ELR (cell line): ENCODE measurements at regions not wholly inside any gene's neighbourhood (a gene's known extent, or its start where the extent isn't known, plus 50 kb on each side); places are given as distances from the start of the nearest gene placed in this dataset.
"Not testable (repeated sequence)": the region's sequence is repeated elsewhere in the genome, so short reads cannot be mapped to it uniquely, and the experiment has no call there.

Experiments
- DNase-seq: peaks from one replicate; pipeline ENCODE4 v3.0.0-alpha.2; 2015; ENCODE audit warnings: low read depth

DNA sequence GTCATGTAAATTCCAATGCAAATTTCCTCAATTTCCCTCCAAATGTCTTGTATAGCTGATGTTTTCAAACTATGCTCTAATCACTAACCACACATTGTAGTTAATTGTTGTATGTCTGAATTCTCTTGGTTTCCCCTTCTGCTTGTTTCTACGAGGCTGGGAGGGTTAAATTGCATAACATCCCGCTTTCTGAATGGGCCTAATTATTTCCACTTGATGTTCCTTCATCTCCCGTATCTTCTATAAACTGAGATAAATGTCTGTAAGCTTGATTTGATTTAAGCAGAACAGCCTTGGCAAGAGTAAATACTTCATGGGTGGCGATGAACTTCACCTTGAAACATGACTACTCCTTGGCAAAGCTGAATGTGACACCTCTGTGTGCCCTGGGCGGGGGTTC, 72.2 kb downstream of the SERINC2 start:
- DNase-seq, result no peak

DNA sequence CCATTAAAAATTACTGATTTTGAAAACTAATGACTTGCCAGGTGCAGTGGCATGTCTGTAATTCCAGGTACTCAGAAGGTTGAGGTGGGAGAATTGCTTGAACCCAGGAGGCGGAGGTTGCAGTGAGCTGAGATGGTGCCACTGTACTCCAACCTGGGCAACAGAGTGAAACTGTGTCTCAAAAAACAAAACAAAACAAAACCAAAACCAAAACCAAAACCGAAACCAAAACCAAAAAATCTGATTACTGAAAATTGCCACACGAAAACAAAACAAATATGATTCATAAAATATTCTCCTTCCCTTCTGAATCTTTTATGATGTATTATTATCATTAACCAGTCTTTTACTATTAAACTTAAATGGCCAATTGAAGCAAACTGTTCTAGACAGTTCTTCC, 74.1 kb downstream of the SERINC2 start:
- no peak for DNase-seq

DNA sequence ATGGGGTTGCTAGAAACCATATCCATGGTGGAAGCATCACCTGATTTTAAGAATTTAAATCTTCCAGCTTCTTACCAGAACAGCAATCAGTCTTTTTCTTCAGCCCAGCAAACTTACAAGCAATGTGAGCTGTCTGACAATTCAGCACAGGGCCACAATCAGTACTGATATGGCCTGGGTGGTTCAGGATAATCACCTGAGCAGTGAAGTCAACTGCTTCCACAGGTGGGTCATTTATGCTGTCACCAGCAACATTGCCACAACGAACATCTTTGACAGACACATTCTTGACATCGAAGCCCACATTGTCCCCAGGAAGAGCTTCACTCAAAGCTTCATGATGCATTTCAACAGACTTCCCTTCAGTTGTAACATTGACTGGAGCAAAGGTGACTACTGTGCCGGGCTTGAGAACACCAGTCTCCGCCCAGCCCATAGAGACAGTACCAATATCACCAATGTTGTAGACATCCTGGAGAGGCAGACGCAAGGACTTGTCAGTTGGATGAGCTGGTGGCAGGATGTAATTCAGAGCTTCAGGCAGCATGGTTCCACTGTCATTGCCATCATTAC, 74.8 kb downstream of the SERINC2 start:
- DNase-seq, result no peak

GRCh38 chr1:31488528-31488927, 75.5 kb downstream of the SERINC2 start:
- DNase-seq, result peak; percentile 17

- DNase-seq, result not testable (repeated sequence)
Measured at GRCh38 chr1:31489575-31489974, 76.6 kb downstream of the SERINC2 start.

- DNase-seq, result not testable (repeated sequence)
Measured at GRCh38 chr1:31490596-31490995, 77.6 kb downstream of the SERINC2 start.

GRCh38 chr1:31495351-31495750, 81.0 kb upstream of the TINAGL1 start:
- not testable (repeated sequence) for DNase-seq

DNA sequence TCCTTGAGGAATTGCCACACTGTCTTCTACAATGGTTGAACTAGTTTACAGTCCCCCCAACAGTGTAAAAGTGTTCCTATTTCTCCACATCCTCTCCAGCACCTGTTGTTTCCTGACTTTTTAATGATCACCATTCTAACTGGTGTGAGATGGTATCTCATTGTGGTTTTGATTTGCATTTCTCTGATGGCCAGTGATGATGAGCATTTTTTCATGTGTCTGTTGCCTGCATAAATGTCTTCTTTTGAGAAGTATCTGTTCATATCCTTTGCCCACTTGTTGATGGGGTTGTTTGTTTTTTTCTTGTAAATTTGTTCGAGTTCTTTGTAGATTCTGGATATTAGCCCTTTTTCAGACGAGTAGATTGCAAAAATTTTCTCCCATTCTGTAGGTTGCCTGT, 80.5 kb upstream of the TINAGL1 start:
- DNase-seq, result not testable (repeated sequence)

DNA sequence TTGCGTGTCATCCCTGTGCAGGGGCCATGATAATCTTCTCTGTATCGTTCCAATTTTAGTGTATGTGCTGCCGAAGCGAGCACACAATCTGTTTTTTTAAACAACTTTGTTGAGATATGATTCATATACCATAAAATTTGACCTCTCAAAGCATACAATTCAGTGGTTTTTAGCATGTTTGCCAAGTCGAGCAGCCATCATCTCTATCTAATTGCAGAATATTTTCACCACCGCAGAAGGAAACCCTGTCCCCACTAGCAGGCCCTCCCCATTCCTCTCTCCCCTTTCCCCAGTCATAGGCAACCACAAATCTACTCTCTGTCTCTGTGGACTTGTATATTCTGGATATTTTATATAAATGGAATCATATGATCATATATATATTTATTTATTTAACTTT, 78.7 kb upstream of the TINAGL1 start:
- DNase-seq, result peak; percentile 65

GRCh38 chr1:31498376-31499040, 77.8 kb upstream of the TINAGL1 start:
- DNase-seq, result no peak

- peak; percentile 18 for DNase-seq
Measured at GRCh38 chr1:31501505-31501904, 74.8 kb upstream of the TINAGL1 start.

- DNase-seq, result no peak
Measured at GRCh38 chr1:31502253-31502652, 74.1 kb upstream of the TINAGL1 start.

DNA sequence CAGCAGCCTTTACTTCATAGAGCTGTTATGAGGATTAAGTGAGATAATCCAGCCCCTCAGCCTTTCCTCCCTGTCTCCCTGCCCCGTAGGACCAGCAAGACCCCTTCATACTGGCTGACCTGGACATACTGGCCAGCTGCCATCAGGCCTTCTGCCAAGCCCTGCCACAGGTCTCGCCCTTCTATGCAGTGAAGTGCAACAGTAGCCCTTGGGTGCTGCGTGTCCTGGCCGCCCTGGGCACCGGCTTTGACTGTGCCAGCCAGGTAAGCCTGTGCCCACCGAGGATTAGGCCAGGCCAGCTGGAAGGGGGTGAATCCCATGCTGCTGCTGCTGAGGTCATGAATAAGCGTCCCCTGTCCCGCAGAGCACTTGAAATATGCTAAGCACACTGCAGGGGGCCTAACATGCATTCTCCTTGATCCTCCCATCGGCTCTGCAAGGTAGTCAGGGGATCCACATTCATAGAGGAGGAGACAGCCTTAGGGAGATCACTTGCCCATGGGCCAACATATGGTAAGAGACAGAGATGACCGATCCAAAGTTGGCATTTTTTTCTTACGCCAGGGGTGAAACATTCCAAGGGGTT, 73.3 kb upstream of the TINAGL1 start:
- DNase-seq, result no peak

- no peak for DNase-seq
Measured at GRCh38 chr1:31503570-31503969, 72.7 kb upstream of the TINAGL1 start.

GRCh38 chr1:31504001-31504400, 72.3 kb upstream of the TINAGL1 start:
- no peak for DNase-seq

- DNase-seq, result peak; percentile 86
Measured at GRCh38 chr1:31505911-31506497, 70.3 kb upstream of the TINAGL1 start.

DNA sequence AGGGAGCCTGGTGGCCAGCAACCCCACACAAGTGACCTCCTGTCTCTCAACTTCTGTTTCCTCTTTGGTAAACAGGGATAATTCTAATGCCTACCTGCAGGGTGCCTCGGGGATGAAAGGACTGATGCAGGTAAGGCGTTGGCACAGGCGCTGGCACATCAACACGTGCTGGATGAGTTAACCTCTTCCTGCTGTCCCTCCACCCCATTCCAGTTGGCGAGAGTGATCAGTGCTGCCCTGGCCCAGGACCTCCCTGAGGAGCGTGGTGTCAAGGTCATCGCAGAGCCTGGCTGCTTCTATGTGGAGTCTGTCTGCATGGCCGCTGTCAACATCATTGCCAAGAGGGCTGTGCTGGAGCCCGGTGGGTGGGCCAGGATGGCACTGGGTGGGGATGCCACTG, 69.1 kb upstream of the TINAGL1 start:
- DNase-seq, result no peak

DNA sequence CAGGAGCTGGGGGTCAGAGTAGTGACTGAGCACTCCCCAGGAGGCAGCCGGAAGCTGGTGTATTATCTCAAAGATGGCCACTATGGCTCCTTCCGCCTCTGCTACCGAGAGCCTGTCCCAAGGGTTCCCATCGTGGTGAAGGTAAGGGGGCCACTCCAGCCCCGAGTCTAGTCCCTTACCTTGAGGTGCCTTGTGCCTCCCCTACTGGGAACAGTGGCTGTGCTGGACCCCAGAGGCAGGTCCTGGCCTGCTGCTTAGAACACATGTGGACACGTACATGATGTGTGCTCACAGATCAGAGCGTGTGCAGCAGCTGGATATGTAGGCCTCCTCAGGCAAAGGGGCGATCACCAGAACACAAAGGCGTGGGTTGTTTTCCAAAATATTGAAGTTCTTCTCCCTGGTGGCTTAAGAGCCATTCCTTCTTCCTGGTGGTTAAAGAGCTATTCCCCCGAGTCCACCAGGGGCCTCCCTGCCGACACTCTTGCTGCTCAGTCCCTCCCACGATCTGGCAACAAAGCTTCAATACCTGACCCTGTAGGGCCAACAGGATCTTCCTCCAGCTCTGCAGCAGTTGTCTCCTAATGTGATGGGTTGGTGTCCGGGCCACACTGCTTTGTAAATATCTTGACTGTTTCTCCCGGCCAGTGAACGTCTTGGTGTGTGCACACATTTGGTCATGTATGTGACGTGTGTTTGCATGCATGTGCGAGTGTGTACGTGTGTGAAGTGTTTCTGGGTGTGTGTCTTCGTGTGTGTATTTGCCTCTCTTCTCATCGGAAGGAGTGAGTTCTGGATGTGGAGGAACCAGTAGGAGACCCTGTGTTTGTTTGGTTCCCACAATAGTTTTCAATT, 68.4 kb upstream of the TINAGL1 start:
- no peak for DNase-seq

GRCh38 chr1:31509124-31510072, 66.9 kb upstream of the TINAGL1 start:
- DNase-seq, result peak; percentile 37

- no peak for DNase-seq
Measured at GRCh38 chr1:31510304-31510703, 66.0 kb upstream of the TINAGL1 start.
